Smooth muscle cell (in vitro differentiated cells): ENCODE measurements at regions not wholly inside any gene's neighbourhood (a gene's known extent, or its start where the extent isn't known, plus 50 kb on each side); places are given as distances from the start of the nearest gene placed in this dataset.
"Not testable (repeated sequence)": the region's sequence is repeated elsewhere in the genome, so short reads cannot be mapped to it uniquely, and the experiment has no call there.

ENCODE experiments used
- DNase-seq: peaks from one replicate; lab custom pipeline; 2025; ENCODE audit not compliant: unreplicated experiment; lab: John Stamatoyannopoulos, UW
- H2AFZ ChIP-seq: fragments of 200-600 bp; sonication (generic); 2 replicates; pipeline ENCODE4 v1.6.0; 2016; ENCODE audit warnings: antibody characterized with exemption, low read depth, mild to moderate bottlenecking
- H3F3A ChIP-seq: fragments of 200-600 bp; sonication (generic); 2 replicates; pipeline ENCODE4 v1.6.0; 2017; ENCODE audit warnings: antibody characterized with exemption, low read depth
- H3K27ac ChIP-seq: fragments of 200-600 bp; sonication (generic); 2 replicates; pipeline ENCODE4 v1.5.1; 2016; ENCODE audit warnings: low read depth, mild to moderate bottlenecking
- H3K27me3 ChIP-seq: fragments of 200-600 bp; sonication (generic); 2 replicates; pipeline ENCODE4 v1.6.1; 2016; ENCODE audit warnings: low read depth, mild to moderate bottlenecking
- H3K36me3 ChIP-seq: fragments of 200-600 bp; sonication (generic); 2 replicates; pipeline ENCODE4 v1.5.1; 2016; ENCODE audit warnings: low read depth
- H3K4me1 ChIP-seq: fragments of 200-600 bp; sonication (generic); 2 replicates; pipeline ENCODE4 v1.5.1; 2016; ENCODE audit warnings: low read depth
- H3K4me2 ChIP-seq: fragments of 200-600 bp; sonication (generic); 2 replicates; pipeline ENCODE4 v1.6.0; 2016; ENCODE audit warnings: mild to moderate bottlenecking
- H3K4me3 ChIP-seq: fragments of 200-600 bp; sonication (generic); 2 replicates; pipeline ENCODE4 v1.5.1; 2016; ENCODE audit warnings: mild to moderate bottlenecking
- H3K79me2 ChIP-seq: fragments of 200-600 bp; sonication (generic); 2 replicates; pipeline ENCODE4 v1.6.0; 2016; ENCODE audit warnings: low read depth, mild to moderate bottlenecking
- H3K9ac ChIP-seq: fragments of 200-600 bp; sonication (generic); 2 replicates; pipeline ENCODE4 v1.6.0; 2016; ENCODE audit warnings: low read depth
- H3K9me3 ChIP-seq: fragments of 200-600 bp; sonication (generic); replicated peaks from 2 replicates; pipeline ENCODE4 v1.5.1; 2016; ENCODE audit warnings: low read depth
- H4K20me1 ChIP-seq: fragments of 200-600 bp; sonication (generic); 2 replicates; pipeline ENCODE4 v1.6.0; 2016; ENCODE audit warnings: low read depth
- WGBS: methylation state at CpG from one replicate; pipeline ENCODE4 v1.1.7; 2016; ENCODE audit warnings: low lambda C conversion rate; 5-methylcytosine and 5-hydroxymethylcytosine counted together
- TF ChIP-seq, protein P1 (sequence below): fragments of 200-600 bp; sonication (generic); IDR thresholded peaks from 2 replicates; pipeline ENCODE4 v1.5.1; 2017; ENCODE audit warnings: borderline replicate concordance, mild to moderate bottlenecking, antibody characterized with exemption; ENCODE audit not compliant: insufficient read depth, poor library complexity, severe bottlenecking

DNA sequence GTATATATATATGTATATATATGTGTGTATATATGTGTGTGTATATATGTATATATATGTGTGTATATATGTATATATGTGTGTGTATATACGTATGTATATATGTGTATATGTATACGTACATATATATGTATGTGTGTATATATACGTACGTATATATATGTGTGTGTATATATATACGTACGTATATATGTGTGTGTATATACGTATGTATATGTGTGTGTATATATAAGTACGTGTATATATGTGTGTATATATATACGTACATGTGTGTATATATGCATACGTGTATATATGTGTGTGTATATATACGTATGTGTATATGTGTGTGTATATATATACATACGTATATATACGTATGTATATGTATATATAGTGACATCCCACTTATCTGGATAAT lies 154.4 kb downstream of the CDRT15L2 start:
- Histone ChIP-seq H3F3A (no peaks in the 10 kb centered on the region), H3K4me3 (no peak overlapping the region), H3K9me3 (no peaks in the 10 kb centered on the region), H4K20me1 (no peaks in the 10 kb centered on the region), H3K79me2 (no peaks in the 10 kb centered on the region), H3K4me2 (no peak overlapping the region), H3K4me1 (no peaks in the 10 kb centered on the region), H3K27me3 (no peaks in the 10 kb centered on the region), H3K36me3 (no peaks in the 10 kb centered on the region), H3K9ac (no peak overlapping the region), H3K27ac (no peak overlapping the region), H2AFZ (no peak overlapping the region)
- WGBS: 88% methylated on average over 13 of the region's 13 CpGs
- DNase-seq: no peak
- TF ChIP-seq, protein P1, sequence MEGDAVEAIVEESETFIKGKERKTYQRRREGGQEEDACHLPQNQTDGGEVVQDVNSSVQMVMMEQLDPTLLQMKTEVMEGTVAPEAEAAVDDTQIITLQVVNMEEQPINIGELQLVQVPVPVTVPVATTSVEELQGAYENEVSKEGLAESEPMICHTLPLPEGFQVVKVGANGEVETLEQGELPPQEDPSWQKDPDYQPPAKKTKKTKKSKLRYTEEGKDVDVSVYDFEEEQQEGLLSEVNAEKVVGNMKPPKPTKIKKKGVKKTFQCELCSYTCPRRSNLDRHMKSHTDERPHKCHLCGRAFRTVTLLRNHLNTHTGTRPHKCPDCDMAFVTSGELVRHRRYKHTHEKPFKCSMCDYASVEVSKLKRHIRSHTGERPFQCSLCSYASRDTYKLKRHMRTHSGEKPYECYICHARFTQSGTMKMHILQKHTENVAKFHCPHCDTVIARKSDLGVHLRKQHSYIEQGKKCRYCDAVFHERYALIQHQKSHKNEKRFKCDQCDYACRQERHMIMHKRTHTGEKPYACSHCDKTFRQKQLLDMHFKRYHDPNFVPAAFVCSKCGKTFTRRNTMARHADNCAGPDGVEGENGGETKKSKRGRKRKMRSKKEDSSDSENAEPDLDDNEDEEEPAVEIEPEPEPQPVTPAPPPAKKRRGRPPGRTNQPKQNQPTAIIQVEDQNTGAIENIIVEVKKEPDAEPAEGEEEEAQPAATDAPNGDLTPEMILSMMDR: no peak

DNA sequence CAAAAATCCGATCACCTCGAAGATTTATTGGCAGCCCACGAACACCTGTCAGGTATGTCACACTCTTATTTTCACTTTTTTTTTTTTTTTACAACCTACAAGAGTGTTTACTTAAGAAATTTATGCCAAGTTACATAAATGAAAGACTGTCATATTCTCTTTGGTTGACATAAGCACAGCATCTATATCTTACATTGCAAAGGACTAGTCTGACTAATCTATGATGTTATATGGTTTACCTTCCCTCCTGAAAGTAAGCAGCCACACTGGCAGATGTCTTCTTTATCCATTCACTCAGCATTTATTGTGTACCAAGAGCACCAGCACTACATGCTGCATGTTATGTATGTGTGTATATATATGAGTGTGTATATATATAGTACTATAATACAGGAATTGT lies 156.3 kb downstream of the CDRT15L2 start:
- Histone ChIP-seq H3K4me3 (no peak overlapping the region), H3K36me3 (no peaks in the 10 kb centered on the region), H3F3A (no peaks in the 10 kb centered on the region), H3K79me2 (no peaks in the 10 kb centered on the region), H3K9me3 (no peaks in the 10 kb centered on the region), H3K4me1 (no peaks in the 10 kb centered on the region), H3K9ac (no peak overlapping the region), H3K4me2 (no peak overlapping the region), H3K27ac (no peak overlapping the region), H2AFZ (no peak overlapping the region), H4K20me1 (no peaks in the 10 kb centered on the region), H3K27me3 (no peaks in the 10 kb centered on the region)
- DNase-seq: no peak
- WGBS: 93% methylated on average over 3 of the region's 3 CpGs
- TF ChIP-seq, protein P1: no peak

DNA sequence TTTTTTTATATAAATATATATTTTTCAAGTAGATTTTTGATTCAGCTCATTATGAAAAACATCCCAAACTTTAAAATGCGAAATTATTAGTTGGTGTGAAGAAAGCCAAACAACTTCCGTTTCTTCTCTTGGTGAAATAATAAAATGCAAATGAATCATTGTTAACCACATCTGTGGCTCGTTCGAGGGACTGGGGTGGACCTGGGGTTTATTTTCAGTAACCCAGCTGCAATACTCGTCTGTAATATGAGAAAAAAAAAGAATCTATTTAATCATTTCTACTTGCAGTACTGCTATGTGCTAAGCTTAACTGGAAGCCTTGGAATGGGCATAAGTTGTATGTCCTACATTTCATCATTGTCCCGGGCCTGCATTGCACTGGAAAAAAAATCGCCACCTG lies 158.1 kb downstream of the CDRT15L2 start:
- DNase-seq, H2AFZ ChIP-seq, H3K4me2 ChIP-seq, H3K4me1 ChIP-seq, H3K27ac ChIP-seq, H3K36me3 ChIP-seq, H3K27me3 ChIP-seq, H3K9me3 ChIP-seq, H3K79me2 ChIP-seq, H4K20me1 ChIP-seq, H3F3A ChIP-seq, H3K4me3 ChIP-seq, H3K9ac ChIP-seq: not testable (repeated sequence)
- WGBS: 71% methylated on average over 7 of the region's 7 CpGs

- H3K4me3 ChIP-seq: no peak overlapping the region
- no peak overlapping the region for H2AFZ ChIP-seq
- H3K27me3 ChIP-seq: no peaks in the 10 kb centered on the region
- H3K36me3 ChIP-seq: no peaks in the 10 kb centered on the region
- H3K4me1 ChIP-seq: no peaks in the 10 kb centered on the region
- H3K9me3 ChIP-seq: no peaks in the 10 kb centered on the region
- no peak overlapping the region for H3K4me2 ChIP-seq
- TF ChIP-seq, protein P1: no peak
- H3K9ac ChIP-seq: no peak overlapping the region
- H3F3A ChIP-seq: no peaks in the 10 kb centered on the region
- DNase-seq: no peak
- no peaks in the 10 kb centered on the region for H3K79me2 ChIP-seq
- WGBS: 97% methylated on average over 8 of the region's 8 CpGs
- H4K20me1 ChIP-seq: no peaks in the 10 kb centered on the region
- no peak overlapping the region for H3K27ac ChIP-seq
These were observed 191.6 kb downstream of the CDRT15L2 start for GRCh38 chr17:20771104-20771503.
